SK-N-SH treated with all-trans-retinoic acid at 6 μM for 48 hours (cell line): ENCODE measurements at regions not wholly inside any gene's neighbourhood (a gene's known extent, or its start where the extent isn't known, plus 50 kb on each side); places are given as distances from the start of the nearest gene placed in this dataset.

Source experiments
- ARNTL ChIP-seq: fragments of 450-650 bp; formaldehyde crosslinking; IDR thresholded peaks from 2 replicates; pipeline ENCODE4 v1.5.0; 2020; ENCODE audit warnings: low read depth, mild to moderate bottlenecking, moderate library complexity, borderline replicate concordance
- CREB5 ChIP-seq: fragments of 250-450 bp; sonication (Bioruptor Pico); IDR thresholded peaks from 2 replicates; pipeline ENCODE4 v1.5.1; 2020; ENCODE audit warnings: low read depth, mild to moderate bottlenecking, moderate library complexity
- CSRNP3 ChIP-seq: fragments of 250-450 bp; sonication (Bioruptor Pico); IDR thresholded peaks from 2 replicates; pipeline ENCODE4 v1.5.1; 2021; ENCODE audit warnings: mild to moderate bottlenecking, moderate library complexity
- GLIS3 ChIP-seq: fragments of 250-450 bp; sonication (Bioruptor Pico); IDR thresholded peaks from 2 replicates; pipeline ENCODE4 v1.5.0; 2020; ENCODE audit warnings: mild to moderate bottlenecking, moderate library complexity
- ISL1 ChIP-seq: fragments of 250-450 bp; sonication (Bioruptor Pico); IDR thresholded peaks from 2 replicates; pipeline ENCODE4 v2.1.2; 2022; ENCODE audit warnings: mild to moderate bottlenecking, moderate library complexity
- POU6F1 ChIP-seq: fragments of 250-450 bp; sonication (Bioruptor Pico); IDR thresholded peaks from 2 replicates; pipeline ENCODE4 v1.8.0; 2021; ENCODE audit warnings: low read depth, mild to moderate bottlenecking, moderate library complexity, borderline replicate concordance
- SNAI2 ChIP-seq: fragments of 250-450 bp; sonication (Bioruptor Pico); IDR thresholded peaks from 2 replicates; pipeline ENCODE4 v1.5.0; 2020; ENCODE audit warnings: mild to moderate bottlenecking, moderate library complexity
- TCF4 ChIP-seq: fragments of 250-450 bp; sonication (Bioruptor Pico); IDR thresholded peaks from 2 replicates; pipeline ENCODE4 v1.8.0; 2021; ENCODE audit warnings: mild to moderate bottlenecking, moderate library complexity, borderline replicate concordance
- TSHZ2 ChIP-seq: fragments of 250-450 bp; sonication (Bioruptor Pico); IDR thresholded peaks from 2 replicates; pipeline ENCODE4 v1.5.0; 2020; ENCODE audit warnings: mild to moderate bottlenecking, moderate library complexity
- ZFP3 ChIP-seq: fragments of 250-450 bp; sonication (Bioruptor Pico); IDR thresholded peaks from 2 replicates; pipeline ENCODE4 v1.5.0; 2020; ENCODE audit warnings: mild to moderate bottlenecking, moderate library complexity

- TF ChIP-seq ARNTL (CRISPR knock-in tag), result no peak
- TF ChIP-seq SNAI2, result no peak
- no peak for TF ChIP-seq TCF4 (CRISPR knock-in tag)
- TF ChIP-seq ZFP3 (CRISPR knock-in tag), result no peak
- no peak for TF ChIP-seq CSRNP3 (CRISPR knock-in tag)
- TF ChIP-seq CREB5 (CRISPR knock-in tag), result no peak
- TF ChIP-seq ISL1 (CRISPR knock-in tag), result no peak
- no peak for TF ChIP-seq POU6F1 (CRISPR knock-in tag)
- no peak for TF ChIP-seq GLIS3 (CRISPR knock-in tag)
- no peak for TF ChIP-seq TSHZ2 (CRISPR knock-in tag)
These were observed 724.1 kb upstream of the ADAMTS5 start for GRCh38 chr21:27691006-27691405.
